KOPT-K1 (cell line): ENCODE measurements at regions not wholly inside any gene's neighbourhood (a gene's known extent, or its start where the extent isn't known, plus 50 kb on each side); places are given as distances from the start of the nearest gene placed in this dataset.
"Not testable (repeated sequence)": the region's sequence is repeated elsewhere in the genome, so short reads cannot be mapped to it uniquely, and the experiment has no call there.

Experiments used
- H3K27ac ChIP-seq: fragments of 200-600 bp; sonication (generic); 2 replicates; pipeline ENCODE4 v1.5.1; 2016; ENCODE audit warnings: antibody characterized with exemption, mild to moderate bottlenecking, low read depth, low read length; ENCODE audit not compliant: poor library complexity, severe bottlenecking
- H3K36me3 ChIP-seq: fragments of 200-600 bp; sonication (generic); 2 replicates; pipeline ENCODE4 v1.5.1; 2017; ENCODE audit warnings: antibody characterized with exemption, mild to moderate bottlenecking, low read length, moderate library complexity; ENCODE audit not compliant: insufficient read depth
- H3K9me3 ChIP-seq: fragments of 200-600 bp; sonication (generic); 2 replicates; pipeline ENCODE4 v1.5.1; 2017; ENCODE audit warnings: antibody characterized with exemption, low read length, mild to moderate bottlenecking; ENCODE audit not compliant: insufficient read depth, poor library complexity, severe bottlenecking

GRCh38 chr5:94102849-94103248, 361.4 kb upstream of the POU5F2 start:
- H3K36me3 ChIP-seq: peaks cover 12% of the 10 kb centered on the region; the same call in 1 of the 2 replicates
- H3K27ac ChIP-seq: no peak overlapping the region
- peaks cover 63% of the 10 kb centered on the region for H3K9me3 ChIP-seq

GRCh38 chr5:94097384-94097783, 356.0 kb upstream of the POU5F2 start:
- H3K36me3 ChIP-seq, H3K27ac ChIP-seq: not testable (repeated sequence)
- peaks cover 73% of the 10 kb centered on the region for H3K9me3 ChIP-seq

GRCh38 chr5:94094793-94095441, 353.5 kb upstream of the POU5F2 start:
- Histone ChIP-seq H3K9me3 (peaks cover 56% of the 10 kb centered on the region), H3K36me3 (no peaks in the 10 kb centered on the region), H3K27ac (no peak overlapping the region)

GRCh38 chr5:94093300-94093699, 351.9 kb upstream of the POU5F2 start:
- Histone ChIP-seq H3K27ac (no peak overlapping the region), H3K9me3 (peaks cover 42% of the 10 kb centered on the region), H3K36me3 (no peaks in the 10 kb centered on the region)

GRCh38 chr5:94086635-94087034, 345.2 kb upstream of the POU5F2 start:
- H3K27ac ChIP-seq, H3K36me3 ChIP-seq: not testable (repeated sequence)
- H3K9me3 ChIP-seq: peaks cover 17% of the 10 kb centered on the region

- Histone ChIP-seq H3K27ac (no peak overlapping the region), H3K9me3 (peaks cover 20% of the 10 kb centered on the region), H3K36me3 (no peaks in the 10 kb centered on the region)
Observed at GRCh38 chr5:94086194-94086593, 344.8 kb upstream of the POU5F2 start.

- Histone ChIP-seq H3K9me3 (peaks cover 20% of the 10 kb centered on the region), H3K36me3 (no peaks in the 10 kb centered on the region), H3K27ac (no peak overlapping the region)
Observed at GRCh38 chr5:94082405-94082804, 341.0 kb upstream of the POU5F2 start.

GRCh38 chr5:94081088-94081487, 339.7 kb upstream of the POU5F2 start:
- Histone ChIP-seq H3K9me3 (peaks cover 20% of the 10 kb centered on the region), H3K36me3 (no peaks in the 10 kb centered on the region), H3K27ac (no peak overlapping the region)

- Histone ChIP-seq H3K9me3 (peaks cover 20% of the 10 kb centered on the region), H3K27ac (no peak overlapping the region), H3K36me3 (no peaks in the 10 kb centered on the region)
Observed at GRCh38 chr5:94080390-94080789, 339.0 kb upstream of the POU5F2 start.

GRCh38 chr5:94072116-94072515, 330.7 kb upstream of the POU5F2 start:
- Histone ChIP-seq H3K36me3 (no peaks in the 10 kb centered on the region), H3K27ac (no peak overlapping the region), H3K9me3 (peaks cover 13% of the 10 kb centered on the region)

GRCh38 chr5:94066437-94067207, 325.2 kb upstream of the POU5F2 start:
- Histone ChIP-seq H3K36me3 (peaks cover 3% of the 10 kb centered on the region; the same call in 1 of the 2 replicates), H3K9me3 (peaks cover 62% of the 10 kb centered on the region), H3K27ac (no peak overlapping the region)

GRCh38 chr5:94064025-94064424, 322.6 kb upstream of the POU5F2 start:
- no peak overlapping the region for H3K27ac ChIP-seq
- peaks cover 3% of the 10 kb centered on the region; the same call in 1 of the 2 replicates for H3K36me3 ChIP-seq
- H3K9me3 ChIP-seq: peaks cover 75% of the 10 kb centered on the region

- Histone ChIP-seq H3K27ac (no peak overlapping the region), H3K9me3 (peaks cover 25% of the 10 kb centered on the region), H3K36me3 (peaks cover 6% of the 10 kb centered on the region)
Observed at GRCh38 chr5:94057655-94058054, 316.3 kb upstream of the POU5F2 start.

- no peak overlapping the region for H3K27ac ChIP-seq
- peaks cover 8% of the 10 kb centered on the region for H3K36me3 ChIP-seq
- H3K9me3 ChIP-seq: peaks cover 21% of the 10 kb centered on the region
Observed at GRCh38 chr5:94057217-94057616, 315.8 kb upstream of the POU5F2 start.

GRCh38 chr5:94049307-94049922, 308.0 kb upstream of the POU5F2 start:
- H3K9me3 ChIP-seq: peaks cover 12% of the 10 kb centered on the region
- H3K36me3 ChIP-seq: peaks cover 22% of the 10 kb centered on the region
- not testable (repeated sequence) for H3K27ac ChIP-seq
